ENCODE measurements at regions not wholly inside any gene's neighbourhood (a gene's known extent, or its start where the extent isn't known, plus 50 kb on each side); places are given as distances from the start of the nearest gene placed in this dataset.

- no peak for DNase-seq (ENCODE audit: low read depth)
- TF ChIP-seq CTCF (IDR thresholded peaks at IDR 0.05; ENCODE audit: control insufficient read depth, extremely low read depth, insufficient read depth): no peak
- H3K4me3 ChIP-seq (ENCODE audit: low read depth, low read length): no peak overlapping the region
Measured at GRCh38 chr10:117911684-117912083, 135.1 kb downstream of the RAB11FIP2 start.

- DNase-seq (ENCODE audit: low read depth): no peak
- H3K4me3 ChIP-seq (ENCODE audit: low read depth, low read length): no peak overlapping the region
- TF ChIP-seq CTCF (IDR thresholded peaks at IDR 0.05; ENCODE audit: control insufficient read depth, extremely low read depth, insufficient read depth): no peak
Measured at GRCh38 chr10:117914334-117914733, 132.4 kb downstream of the RAB11FIP2 start.

- no peak for TF ChIP-seq CTCF (IDR thresholded peaks at IDR 0.05; ENCODE audit: control insufficient read depth, extremely low read depth, insufficient read depth)
- DNase-seq (ENCODE audit: low read depth): no peak
- H3K4me3 ChIP-seq (ENCODE audit: low read depth, low read length): no peak overlapping the region
Measured at GRCh38 chr10:117920956-117921355, 125.8 kb downstream of the RAB11FIP2 start.

GRCh38 chr10:117921421-117921820 lies 125.3 kb downstream of the RAB11FIP2 start:
- no peak overlapping the region for H3K4me3 ChIP-seq (ENCODE audit: low read depth, low read length)
- no peak for TF ChIP-seq CTCF (IDR thresholded peaks at IDR 0.05; ENCODE audit: control insufficient read depth, extremely low read depth, insufficient read depth)

GRCh38 chr10:117924820-117925219 lies 121.9 kb downstream of the RAB11FIP2 start:
- no peak for DNase-seq (ENCODE audit: low read depth)
- TF ChIP-seq CTCF (IDR thresholded peaks at IDR 0.05; ENCODE audit: control insufficient read depth, extremely low read depth, insufficient read depth): no peak
- no peak overlapping the region for H3K4me3 ChIP-seq (ENCODE audit: low read depth, low read length)

More at GRCh38 chr10:117921421-117921820, 125.3 kb downstream of the RAB11FIP2 start:
- no peak for DNase-seq (ENCODE audit: low read depth)

GRCh38 chr10:117925369-117925768 lies 121.4 kb downstream of the RAB11FIP2 start:
- no peak overlapping the region for H3K4me3 ChIP-seq (ENCODE audit: low read depth, low read length)
- DNase-seq (ENCODE audit: low read depth): no peak
- TF ChIP-seq CTCF (IDR thresholded peaks at IDR 0.05; ENCODE audit: control insufficient read depth, extremely low read depth, insufficient read depth): no peak

- TF ChIP-seq CTCF (IDR thresholded peaks at IDR 0.05; ENCODE audit: control insufficient read depth, extremely low read depth, insufficient read depth): no peak
Measured at GRCh38 chr10:117926491-117926890, 120.2 kb downstream of the RAB11FIP2 start.

More at GRCh38 chr10:117926491-117926890, 120.2 kb downstream of the RAB11FIP2 start:
- H3K4me3 ChIP-seq (ENCODE audit: low read depth, low read length): no peak overlapping the region
- no peak for DNase-seq (ENCODE audit: low read depth)
